LNCAP (cell line): ENCODE measurements at regions not wholly inside any gene's neighbourhood (a gene's known extent, or its start where the extent isn't known, plus 50 kb on each side); places are given as distances from the start of the nearest gene placed in this dataset.

Source experiments
- TF ChIP-seq, protein P1 (sequence below): fragments of 450-650 bp; IDR thresholded peaks from 2 replicates; pipeline ENCODE4 v1.5.1; 2017; ENCODE audit warnings: mild to moderate bottlenecking

DNA sequence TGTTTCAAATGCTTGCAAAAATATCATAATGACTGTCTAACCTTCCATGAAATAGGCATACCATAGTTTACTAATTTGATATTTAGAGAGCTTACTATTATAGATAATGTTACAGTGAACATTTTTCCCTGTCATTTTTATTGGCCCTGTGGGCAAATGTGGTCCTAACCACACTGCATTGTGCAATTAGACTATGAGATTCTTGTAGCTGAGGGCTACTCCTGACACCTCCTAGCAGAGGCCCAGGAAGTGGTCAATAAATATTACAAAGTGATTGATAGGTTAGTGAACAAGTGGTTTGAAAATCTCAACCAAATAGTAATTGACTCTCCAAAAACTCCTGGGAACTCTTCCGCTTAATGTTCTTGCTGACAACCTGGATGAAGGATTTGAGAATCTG is 160.5 kb upstream of the KCNG1 start:
- TF ChIP-seq, protein P1, sequence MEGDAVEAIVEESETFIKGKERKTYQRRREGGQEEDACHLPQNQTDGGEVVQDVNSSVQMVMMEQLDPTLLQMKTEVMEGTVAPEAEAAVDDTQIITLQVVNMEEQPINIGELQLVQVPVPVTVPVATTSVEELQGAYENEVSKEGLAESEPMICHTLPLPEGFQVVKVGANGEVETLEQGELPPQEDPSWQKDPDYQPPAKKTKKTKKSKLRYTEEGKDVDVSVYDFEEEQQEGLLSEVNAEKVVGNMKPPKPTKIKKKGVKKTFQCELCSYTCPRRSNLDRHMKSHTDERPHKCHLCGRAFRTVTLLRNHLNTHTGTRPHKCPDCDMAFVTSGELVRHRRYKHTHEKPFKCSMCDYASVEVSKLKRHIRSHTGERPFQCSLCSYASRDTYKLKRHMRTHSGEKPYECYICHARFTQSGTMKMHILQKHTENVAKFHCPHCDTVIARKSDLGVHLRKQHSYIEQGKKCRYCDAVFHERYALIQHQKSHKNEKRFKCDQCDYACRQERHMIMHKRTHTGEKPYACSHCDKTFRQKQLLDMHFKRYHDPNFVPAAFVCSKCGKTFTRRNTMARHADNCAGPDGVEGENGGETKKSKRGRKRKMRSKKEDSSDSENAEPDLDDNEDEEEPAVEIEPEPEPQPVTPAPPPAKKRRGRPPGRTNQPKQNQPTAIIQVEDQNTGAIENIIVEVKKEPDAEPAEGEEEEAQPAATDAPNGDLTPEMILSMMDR, result no peak

DNA sequence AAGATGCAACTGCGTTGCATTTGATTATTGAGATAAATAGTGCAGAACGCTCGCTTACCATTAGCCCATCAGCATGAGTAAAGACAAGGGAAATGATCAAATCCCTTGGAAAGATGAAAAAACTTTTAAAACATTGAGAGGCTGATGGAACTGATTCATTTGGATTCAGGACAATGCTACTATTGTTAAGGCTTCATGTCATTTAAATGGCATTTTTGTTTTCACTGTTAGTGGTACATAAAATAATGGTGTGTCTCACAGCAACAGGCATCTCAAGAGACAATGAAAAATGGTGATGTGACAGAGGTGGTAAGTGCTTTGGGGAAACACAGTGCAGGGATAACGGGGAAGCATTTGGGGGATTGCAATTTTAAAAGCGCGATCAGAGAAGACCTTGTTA is 159.7 kb upstream of the KCNG1 start:
- TF ChIP-seq, protein P1, result no peak

DNA sequence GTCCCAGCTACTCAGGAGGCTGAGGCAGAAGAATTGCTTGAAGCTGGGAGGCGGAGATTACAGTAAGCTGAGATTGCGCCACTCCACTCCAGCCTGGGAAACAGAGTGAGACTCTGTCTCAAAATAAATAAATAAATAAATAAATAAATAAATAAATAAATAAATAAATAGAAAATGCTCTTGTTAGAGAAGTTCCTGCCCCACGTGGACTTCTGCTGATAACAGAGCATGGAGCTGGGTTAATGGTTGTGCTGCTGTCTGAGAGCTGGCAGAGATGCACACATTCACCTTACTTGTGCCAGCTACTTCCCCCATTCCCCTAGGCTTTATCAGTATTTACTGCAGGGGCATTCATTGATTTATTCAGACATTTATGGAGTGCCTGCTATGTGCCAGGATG is 155.2 kb upstream of the KCNG1 start:
- TF ChIP-seq, protein P1, result no peak

DNA sequence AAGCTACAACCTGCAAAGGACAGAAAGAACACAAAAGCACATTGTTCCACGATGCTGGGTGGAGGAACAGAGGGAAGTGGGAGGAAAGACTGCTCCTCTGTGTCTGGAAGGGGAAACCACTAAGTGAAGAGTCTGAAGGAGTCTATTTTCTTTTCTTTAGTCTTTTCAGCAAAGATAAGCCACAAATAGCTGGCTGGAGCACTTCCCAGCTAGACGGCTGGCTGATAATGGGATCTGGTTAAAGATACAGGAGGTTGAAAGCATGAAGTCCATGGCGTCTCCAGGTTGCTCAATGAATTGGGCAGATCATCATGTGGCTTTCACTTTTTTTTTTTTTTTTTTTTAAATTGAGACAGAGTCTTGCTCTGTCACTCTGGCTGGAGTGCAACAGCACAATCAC is 154.0 kb upstream of the KCNG1 start:
- TF ChIP-seq, protein P1, result no peak

DNA sequence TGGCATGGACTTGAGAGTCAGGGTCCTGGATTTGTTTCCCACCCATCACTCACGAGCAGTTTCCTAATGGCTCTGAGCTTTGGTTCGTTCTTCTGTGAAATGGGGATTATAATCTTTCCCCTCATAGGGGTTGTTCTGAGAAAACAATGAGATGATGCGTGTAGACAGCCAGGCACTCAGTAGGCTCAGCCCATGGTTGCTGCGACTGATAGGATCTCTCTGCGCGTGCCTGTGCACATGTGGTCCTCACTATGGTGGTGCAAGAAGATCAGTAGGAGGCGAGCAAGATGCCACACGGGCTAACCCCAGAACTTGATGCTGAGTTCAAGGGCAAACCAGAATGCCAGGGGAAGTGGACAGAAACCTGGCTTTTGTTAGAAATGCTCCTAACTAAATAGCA is 153.5 kb upstream of the KCNG1 start:
- TF ChIP-seq, protein P1, result no peak

DNA sequence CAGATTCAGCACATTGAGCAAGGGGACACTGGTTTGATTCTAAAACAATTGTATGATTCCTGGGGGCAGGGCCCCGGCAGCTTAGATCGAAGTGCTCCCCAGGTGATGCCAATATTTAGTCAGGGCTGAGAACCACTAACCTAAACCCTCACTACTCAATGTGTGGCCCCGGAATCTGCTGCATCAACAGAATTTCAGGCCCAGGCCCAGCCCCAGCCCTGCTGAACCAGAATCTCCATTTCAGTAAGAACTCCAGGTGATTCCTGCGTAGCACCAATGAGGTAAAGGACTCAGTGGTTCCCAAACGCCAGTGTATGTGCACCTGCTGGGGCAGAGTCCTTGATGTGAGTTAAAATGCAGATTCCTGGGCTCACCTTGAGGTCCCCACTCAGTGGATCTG is 152.8 kb upstream of the KCNG1 start:
- TF ChIP-seq, protein P1, result no peak

DNA sequence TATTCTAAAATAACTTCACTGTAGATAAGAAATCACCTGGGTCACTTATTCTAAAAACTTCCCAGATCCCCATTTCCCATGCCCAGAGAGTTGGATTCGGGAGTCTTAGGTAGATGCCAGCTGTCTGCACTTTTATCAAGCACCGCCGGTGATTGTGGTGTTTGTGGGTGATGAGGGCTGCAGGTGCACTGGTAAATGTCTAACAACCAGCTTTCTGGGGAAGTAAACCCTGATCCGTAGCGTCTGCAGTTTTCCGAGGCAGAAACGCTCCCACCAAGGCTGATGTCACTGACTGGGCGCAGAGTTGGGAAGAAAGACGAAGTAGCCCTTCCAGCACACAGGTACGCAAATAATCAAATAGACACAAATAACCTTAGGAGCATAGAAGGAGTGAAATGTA is 152.2 kb upstream of the KCNG1 start:
- TF ChIP-seq, protein P1, result no peak

DNA sequence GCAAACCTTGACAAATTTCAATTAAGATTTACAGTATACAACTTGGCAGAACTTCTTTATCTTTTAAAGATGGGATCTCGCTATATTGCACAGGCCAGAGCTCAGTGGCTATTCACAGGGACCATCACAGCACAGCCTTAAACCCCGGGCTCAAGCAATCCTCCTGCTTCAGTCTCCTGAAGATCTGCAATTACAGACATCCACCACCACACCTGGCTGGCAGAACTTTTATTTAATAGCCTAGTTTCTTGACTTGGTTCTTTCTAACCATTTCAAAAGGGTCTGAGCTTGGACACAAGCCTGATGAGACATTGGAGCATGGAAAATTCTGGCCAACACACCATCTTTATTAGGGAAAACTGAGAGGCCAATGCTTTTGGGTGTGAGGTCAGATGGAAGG is 151.6 kb upstream of the KCNG1 start:
- TF ChIP-seq, protein P1, result no peak
